HG02571 (cell line): ENCODE measurements at regions not wholly inside any gene's neighbourhood (a gene's known extent, or its start where the extent isn't known, plus 50 kb on each side); places are given as distances from the start of the nearest gene placed in this dataset.
"Not testable (repeated sequence)": the region's sequence is repeated elsewhere in the genome, so short reads cannot be mapped to it uniquely, and the experiment has no call there.

Experiments
- ATAC-seq: cut with Tn5 transposase; IDR thresholded peaks from one replicate; pipeline ENCODE4 v1.9.1; 2021; ENCODE audit warnings: mild to moderate bottlenecking, moderate library complexity; ENCODE audit not compliant: unreplicated experiment

GRCh38 chr13:86920961-86921360 lies 750.2 kb upstream of the SLITRK5 start:
- no peak for ATAC-seq

DNA sequence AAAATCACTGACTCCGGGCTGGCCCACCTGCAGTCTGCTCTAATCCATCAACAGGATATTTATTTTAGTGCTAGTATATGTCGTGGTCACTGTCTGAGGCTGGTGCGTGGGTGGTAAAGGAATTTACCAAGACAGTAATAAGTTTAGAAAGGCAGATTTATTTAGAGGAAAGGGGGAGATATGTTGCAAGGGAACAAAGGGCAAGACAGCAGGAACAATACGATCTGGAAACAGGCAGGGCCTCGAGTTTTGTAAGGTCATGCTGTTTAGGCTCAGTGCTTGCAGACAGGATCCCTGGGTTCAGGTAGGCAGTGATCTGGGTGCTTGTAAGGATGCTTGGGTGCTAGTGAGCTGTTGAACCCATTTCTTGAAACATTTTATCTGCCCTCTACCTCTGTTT lies 748.2 kb upstream of the SLITRK5 start:
- ATAC-seq = no peak

GRCh38 chr13:86926916-86927315 lies 744.3 kb upstream of the SLITRK5 start:
- ATAC-seq = not testable (repeated sequence)

GRCh38 chr13:86932776-86933334 lies 738.3 kb upstream of the SLITRK5 start:
- ATAC-seq = no peak

- no peak for ATAC-seq
Measured at GRCh38 chr13:86933676-86934075, 737.5 kb upstream of the SLITRK5 start.

DNA sequence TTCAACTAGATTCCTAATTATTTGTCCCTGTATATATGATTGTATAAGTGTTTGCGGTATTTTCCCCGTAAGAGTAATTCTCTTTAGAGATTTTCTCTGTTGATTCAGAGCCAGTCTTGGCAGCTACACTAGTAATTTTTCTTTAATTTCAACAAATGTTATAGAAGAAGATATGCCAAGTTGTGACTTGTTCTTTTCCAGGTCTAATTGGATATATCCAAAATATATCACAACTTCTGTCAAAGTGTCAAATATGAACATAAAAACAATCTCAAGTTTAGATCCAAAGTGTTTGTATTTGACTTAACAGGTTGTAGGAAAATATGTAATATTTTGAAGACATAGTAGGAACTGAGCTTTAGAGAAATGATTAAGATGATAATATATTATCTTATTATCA lies 733.9 kb upstream of the SLITRK5 start:
- ATAC-seq = no peak

DNA sequence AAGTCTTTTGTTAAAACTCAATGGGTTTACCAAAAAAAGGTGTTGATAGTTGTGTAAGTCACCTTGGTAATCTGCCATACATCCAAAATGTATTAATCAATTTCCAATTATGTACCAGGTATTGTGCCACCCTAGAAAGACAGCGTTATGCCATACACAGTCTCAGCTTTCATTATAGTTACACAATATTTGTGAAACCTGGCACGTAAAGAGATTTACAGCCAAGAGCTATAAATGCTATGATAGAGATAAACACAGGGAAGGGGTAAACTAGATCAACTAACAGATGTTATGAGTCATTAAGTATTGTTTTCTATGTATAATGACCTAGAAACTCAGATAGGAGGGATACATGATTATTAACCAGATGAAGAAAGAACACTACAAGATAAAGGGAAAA lies 725.6 kb upstream of the SLITRK5 start:
- no peak for ATAC-seq

DNA sequence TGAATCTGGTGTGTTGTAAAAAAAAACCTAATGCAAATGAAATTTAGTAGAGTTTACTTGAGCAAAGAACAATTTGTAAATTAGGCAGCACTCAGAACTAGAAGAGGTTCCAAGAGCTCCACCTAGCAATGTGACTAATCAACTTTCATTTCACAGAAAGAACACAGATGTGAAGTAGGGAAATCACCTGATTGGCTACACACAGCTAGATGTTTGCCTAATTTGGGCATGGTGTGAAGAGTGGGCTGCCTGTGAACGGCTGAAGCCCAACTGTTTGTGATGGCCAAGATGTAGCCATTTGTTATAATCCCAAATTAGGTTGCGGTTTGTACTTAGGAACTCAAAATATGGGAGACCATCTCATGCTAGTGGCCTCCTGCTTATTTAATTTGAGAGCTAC lies 724.4 kb upstream of the SLITRK5 start:
- ATAC-seq = no peak

- ATAC-seq = no peak
Measured at GRCh38 chr13:86954341-86954740, 716.8 kb upstream of the SLITRK5 start.

GRCh38 chr13:86960876-86961275 lies 710.3 kb upstream of the SLITRK5 start:
- ATAC-seq = no peak

GRCh38 chr13:86974251-86974994 lies 696.7 kb upstream of the SLITRK5 start:
- ATAC-seq = no peak

DNA sequence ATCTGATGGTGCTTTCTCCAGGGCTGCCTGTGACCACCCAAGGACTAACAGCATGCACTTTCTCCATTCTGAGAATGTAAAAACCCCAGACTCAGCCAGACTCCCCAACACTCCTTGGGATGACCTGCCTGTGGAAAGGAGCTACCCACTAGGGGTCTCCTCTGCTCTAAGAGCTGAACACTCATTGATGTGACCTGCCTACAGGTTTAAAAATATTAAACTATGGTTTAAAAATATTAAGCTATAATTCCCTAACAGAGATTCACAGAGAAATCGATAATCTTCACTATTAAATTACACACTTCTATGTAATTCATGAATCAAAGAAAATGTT lies 696.2 kb upstream of the SLITRK5 start:
- ATAC-seq = no peak

GRCh38 chr13:86976521-86977324 lies 694.4 kb upstream of the SLITRK5 start:
- no peak for ATAC-seq

DNA sequence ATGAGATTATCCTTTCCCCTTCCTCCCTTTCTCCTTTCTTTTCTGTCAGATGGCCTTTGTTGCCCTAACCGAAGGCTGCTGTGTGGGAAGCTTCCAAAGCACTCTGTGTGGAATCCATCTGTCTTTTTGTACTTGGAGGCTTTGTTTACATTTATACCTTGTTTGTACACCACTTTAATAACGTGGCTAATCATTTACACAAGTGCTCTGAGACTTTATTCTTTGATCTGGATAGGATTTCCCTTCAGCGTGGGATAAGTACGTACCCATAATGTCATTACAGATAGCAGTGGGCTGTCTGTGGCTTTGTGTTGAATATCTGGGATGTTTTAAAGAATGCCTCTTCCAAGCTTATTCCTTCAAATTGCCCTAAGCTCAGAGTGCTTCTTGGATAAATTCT lies 684.7 kb upstream of the SLITRK5 start:
- ATAC-seq = no peak

GRCh38 chr13:86992251-86992650 lies 678.9 kb upstream of the SLITRK5 start:
- ATAC-seq = no peak

GRCh38 chr13:87003265-87003664 lies 667.9 kb upstream of the SLITRK5 start:
- no peak for ATAC-seq

GRCh38 chr13:87005511-87005910 lies 665.7 kb upstream of the SLITRK5 start:
- ATAC-seq = no peak

DNA sequence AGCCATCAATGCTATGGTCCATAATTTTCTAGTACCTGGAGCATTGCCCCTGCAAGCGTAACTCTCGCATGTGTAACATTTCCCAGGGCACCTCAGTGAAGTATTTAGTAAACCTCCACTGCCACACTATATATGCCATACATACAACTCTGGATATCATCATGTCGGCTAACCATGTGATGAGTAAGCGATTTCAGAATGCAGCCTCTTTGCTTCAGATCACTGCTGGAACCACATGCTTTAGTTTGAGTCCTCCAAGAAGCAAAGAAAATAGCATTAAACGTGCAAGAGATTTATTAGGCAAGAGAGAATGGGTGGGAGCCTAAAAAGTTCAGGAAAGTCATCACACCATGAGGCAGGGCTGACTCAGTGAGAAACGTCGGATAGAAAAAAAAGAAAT lies 635.6 kb upstream of the SLITRK5 start:
- ATAC-seq = no peak

GRCh38 chr13:87042946-87043345 lies 628.2 kb upstream of the SLITRK5 start:
- no peak for ATAC-seq

DNA sequence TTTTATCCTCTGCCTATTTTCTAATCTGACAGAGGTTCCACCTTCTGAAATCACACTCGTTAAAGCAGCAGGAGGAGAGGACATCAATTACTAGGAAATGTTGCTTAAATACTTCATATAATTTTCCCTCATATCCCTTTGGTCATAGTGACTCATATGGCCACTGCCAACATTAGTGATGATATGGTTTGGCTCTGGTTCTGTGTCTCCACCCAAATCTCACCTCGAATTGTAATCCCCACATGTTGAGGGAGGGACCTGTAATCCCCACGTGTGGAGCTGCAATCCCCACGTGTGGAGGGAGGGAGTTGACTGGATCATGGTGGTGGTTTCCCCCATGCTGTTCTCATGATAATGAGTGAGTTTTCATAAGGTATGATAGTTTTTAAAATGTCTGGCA lies 618.4 kb upstream of the SLITRK5 start:
- no peak for ATAC-seq

DNA sequence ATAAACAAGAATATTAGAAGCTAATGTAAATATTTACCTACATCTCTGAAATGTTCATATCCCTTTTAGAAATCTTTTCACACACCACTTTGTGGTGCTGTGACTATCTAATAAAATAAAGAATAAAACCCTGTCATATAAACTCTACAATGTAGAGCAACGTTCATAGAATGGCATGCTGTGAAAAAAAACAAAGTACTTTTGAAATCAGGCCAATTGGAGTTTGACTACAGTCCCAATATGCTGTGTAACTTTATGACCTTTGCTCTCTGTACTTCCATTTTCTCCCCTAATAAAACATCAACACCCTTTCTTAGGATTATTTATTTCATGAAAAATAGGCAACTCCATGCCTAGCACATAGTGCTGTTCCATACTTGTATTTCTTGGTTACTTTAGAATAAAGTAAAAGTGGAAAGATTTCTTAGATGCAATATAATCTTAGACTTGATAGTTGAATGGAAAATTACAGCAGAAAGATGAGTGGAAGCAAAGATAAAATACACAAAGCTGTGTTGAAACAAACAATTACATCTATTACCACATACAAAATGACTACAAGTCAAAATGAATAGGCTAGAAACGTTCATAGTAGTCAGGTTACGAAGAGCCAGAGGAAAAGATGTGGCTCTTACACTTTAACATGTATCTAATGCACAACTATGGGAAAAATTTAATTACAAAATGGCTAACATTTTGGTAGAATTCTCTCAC lies 613.2 kb upstream of the SLITRK5 start:
- ATAC-seq = no peak
